SK-N-SH treated with all-trans-retinoic acid at 6 μM for 48 hours (cell line): ENCODE measurements at regions not wholly inside any gene's neighbourhood (a gene's known extent, or its start where the extent isn't known, plus 50 kb on each side); places are given as distances from the start of the nearest gene placed in this dataset.

Experiments
- BACH2 ChIP-seq: fragments of 250-450 bp; sonication (Bioruptor Pico); IDR thresholded peaks from 2 replicates; pipeline ENCODE4 v1.9.0; 2021; ENCODE audit warnings: mild to moderate bottlenecking, borderline replicate concordance
- CREB5 ChIP-seq: fragments of 250-450 bp; sonication (Bioruptor Pico); IDR thresholded peaks from 2 replicates; pipeline ENCODE4 v1.5.1; 2020; ENCODE audit warnings: low read depth, mild to moderate bottlenecking, moderate library complexity
- OSR1 ChIP-seq: fragments of 250-450 bp; sonication (Bioruptor Pico); IDR thresholded peaks from 2 replicates; pipeline ENCODE4 v1.8.0; 2022; ENCODE audit warnings: moderate library complexity, mild to moderate bottlenecking, inconsistent platforms
- PATZ1 ChIP-seq: fragments of 250-450 bp; sonication (Bioruptor Pico); IDR thresholded peaks from 2 replicates; pipeline ENCODE4 v1.8.0; 2020; ENCODE audit warnings: mild to moderate bottlenecking, moderate library complexity, borderline replicate concordance
- ZFP3 ChIP-seq: fragments of 250-450 bp; sonication (Bioruptor Pico); IDR thresholded peaks from 2 replicates; pipeline ENCODE4 v1.5.0; 2020; ENCODE audit warnings: mild to moderate bottlenecking, moderate library complexity
- ZFP30 ChIP-seq: fragments of 450-650 bp; formaldehyde crosslinking; IDR thresholded peaks from 2 replicates; pipeline ENCODE4 v1.5.0; 2022; ENCODE audit warnings: mild to moderate bottlenecking, moderate library complexity
- ZNF8 ChIP-seq: fragments of 450-650 bp; formaldehyde crosslinking; IDR thresholded peaks from 2 replicates; pipeline ENCODE4 v1.5.0; 2020; ENCODE audit warnings: mild to moderate bottlenecking, moderate library complexity
- TF ChIP-seq, protein P1 (sequence below): fragments of 250-450 bp; sonication (Bioruptor Pico); IDR thresholded peaks from 2 replicates; pipeline ENCODE4 v1.5.0; 2020; ENCODE audit warnings: mild to moderate bottlenecking, moderate library complexity

DNA sequence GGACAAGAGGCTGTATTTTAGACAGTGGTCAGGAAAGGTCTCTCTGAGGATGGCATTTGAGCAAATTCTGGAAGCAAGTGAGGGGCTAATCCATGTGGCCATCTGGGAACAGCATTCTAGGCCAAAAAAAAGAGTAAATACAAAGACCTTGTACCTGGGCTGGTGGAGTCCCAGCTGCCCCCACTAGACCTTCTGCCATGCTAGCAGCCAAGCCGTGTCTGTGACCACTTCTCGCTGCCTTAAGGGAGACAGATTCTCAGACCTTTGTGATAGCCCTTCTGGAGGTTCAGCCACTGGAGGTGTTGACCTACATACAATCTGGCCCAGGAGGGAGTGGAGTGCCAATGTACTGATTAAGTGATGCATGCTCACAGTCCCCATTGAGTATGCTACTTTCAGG is 506.2 kb downstream of the MID1IP1 start:
- TF ChIP-seq BACH2 (CRISPR knock-in tag) (no peak), ZFP30 (no peak), CREB5 (CRISPR knock-in tag) (no peak), OSR1 (no peak), ZFP3 (CRISPR knock-in tag) (no peak), ZNF8 (no peak), PATZ1 (CRISPR knock-in tag) (no peak)
- TF ChIP-seq, protein P1, sequence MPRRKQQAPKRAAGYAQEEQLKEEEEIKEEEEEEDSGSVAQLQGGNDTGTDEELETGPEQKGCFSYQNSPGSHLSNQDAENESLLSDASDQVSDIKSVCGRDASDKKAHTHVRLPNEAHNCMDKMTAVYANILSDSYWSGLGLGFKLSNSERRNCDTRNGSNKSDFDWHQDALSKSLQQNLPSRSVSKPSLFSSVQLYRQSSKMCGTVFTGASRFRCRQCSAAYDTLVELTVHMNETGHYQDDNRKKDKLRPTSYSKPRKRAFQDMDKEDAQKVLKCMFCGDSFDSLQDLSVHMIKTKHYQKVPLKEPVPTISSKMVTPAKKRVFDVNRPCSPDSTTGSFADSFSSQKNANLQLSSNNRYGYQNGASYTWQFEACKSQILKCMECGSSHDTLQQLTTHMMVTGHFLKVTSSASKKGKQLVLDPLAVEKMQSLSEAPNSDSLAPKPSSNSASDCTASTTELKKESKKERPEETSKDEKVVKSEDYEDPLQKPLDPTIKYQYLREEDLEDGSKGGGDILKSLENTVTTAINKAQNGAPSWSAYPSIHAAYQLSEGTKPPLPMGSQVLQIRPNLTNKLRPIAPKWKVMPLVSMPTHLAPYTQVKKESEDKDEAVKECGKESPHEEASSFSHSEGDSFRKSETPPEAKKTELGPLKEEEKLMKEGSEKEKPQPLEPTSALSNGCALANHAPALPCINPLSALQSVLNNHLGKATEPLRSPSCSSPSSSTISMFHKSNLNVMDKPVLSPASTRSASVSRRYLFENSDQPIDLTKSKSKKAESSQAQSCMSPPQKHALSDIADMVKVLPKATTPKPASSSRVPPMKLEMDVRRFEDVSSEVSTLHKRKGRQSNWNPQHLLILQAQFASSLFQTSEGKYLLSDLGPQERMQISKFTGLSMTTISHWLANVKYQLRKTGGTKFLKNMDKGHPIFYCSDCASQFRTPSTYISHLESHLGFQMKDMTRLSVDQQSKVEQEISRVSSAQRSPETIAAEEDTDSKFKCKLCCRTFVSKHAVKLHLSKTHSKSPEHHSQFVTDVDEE (CRISPR knock-in tag) = no peak
